ENCODE measurements at regions not wholly inside any gene's neighbourhood (a gene's known extent, or its start where the extent isn't known, plus 50 kb on each side); places are given as distances from the start of the nearest gene placed in this dataset.

DNA sequence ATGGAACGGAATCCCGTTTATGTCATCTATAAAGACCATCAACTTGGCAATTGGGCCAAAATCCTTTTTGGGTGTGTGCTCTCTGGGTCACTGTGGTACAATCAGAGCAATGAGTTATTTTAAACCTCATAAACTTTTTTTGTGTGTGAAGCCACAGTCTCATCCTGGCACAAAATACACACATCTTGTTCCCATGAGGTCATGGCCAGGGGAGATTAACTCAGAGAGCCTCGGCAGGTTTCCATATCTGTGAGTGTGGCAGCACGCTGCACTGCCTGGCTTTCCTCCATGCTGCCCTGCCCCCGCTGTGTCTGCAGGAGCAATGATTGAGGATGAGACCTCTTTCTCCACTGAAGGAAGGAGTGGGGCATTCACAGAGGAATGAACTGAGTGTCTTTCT, 54.0 kb upstream of the DLG1 start:
- no peak for TF ChIP-seq POLR2A (IDR thresholded peaks at IDR 0.05; ENCODE audit: low read depth, low read length)
- TF ChIP-seq MYC (IDR thresholded peaks at IDR 0.05; ENCODE audit: low read depth, low read length): no peak
- no peak for TF ChIP-seq JUN (IDR thresholded peaks at IDR 0.05; ENCODE audit: borderline replicate concordance, insufficient read depth, insufficient read length, low read depth)
- TF ChIP-seq FOS (IDR thresholded peaks at IDR 0.05; ENCODE audit: borderline replicate concordance, insufficient read depth, low read length): no peak
- no peak for TF ChIP-seq POLR2AphosphoS5 (IDR thresholded peaks at IDR 0.05; ENCODE audit: insufficient read depth, low read depth, low read length)
- TF ChIP-seq, protein P1, sequence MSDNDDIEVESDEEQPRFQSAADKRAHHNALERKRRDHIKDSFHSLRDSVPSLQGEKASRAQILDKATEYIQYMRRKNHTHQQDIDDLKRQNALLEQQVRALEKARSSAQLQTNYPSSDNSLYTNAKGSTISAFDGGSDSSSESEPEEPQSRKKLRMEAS (IDR thresholded peaks at IDR 0.05; ENCODE audit: insufficient read depth, insufficient read length): no peak
- no peak for TF ChIP-seq CTCF (IDR thresholded peaks at IDR 0.05; ENCODE audit: extremely low read depth in 1 of 2, insufficient read depth in 1 of 2, low read depth in 1 of 2, low read length in 2 of 2)
- no peak for TF ChIP-seq EZH2 (IDR thresholded peaks at IDR 0.05; ENCODE audit: borderline replicate concordance, low read depth, low read length, severe bottlenecking)
- H3K9me1 ChIP-seq (replicated peaks; ENCODE audit: control insufficient read depth, extremely low read depth, insufficient read depth, low read length): no peaks in the 10 kb centered on the region
- BruUV-seq (replicated peaks): no TSS peak
- H3K36me3 ChIP-seq (ENCODE audit: control insufficient read depth in 2 of 2, extremely low read depth in 1 of 2, insufficient read depth in 2 of 2, low read length in 2 of 2): no peaks in the 10 kb centered on the region
- H3K27me3 ChIP-seq (ENCODE audit: control insufficient read depth in 2 of 2, insufficient read depth in 2 of 2, low read length in 2 of 2): peaks cover 0 to 6% of the 10 kb centered on the region in 2 experiments
- dilution Hi-C loops (cut with MboI; ENCODE audit: extremely low pct_ligation_motif_present, low sequenced_read_pairs) (no loop called here), intact Hi-C loops (cut with micrococcal nuclease) (no loop called here)
- H3K9me3 ChIP-seq (replicated peaks; ENCODE audit: control insufficient read depth, insufficient read depth, low read length): no peaks in the 10 kb centered on the region
- no peak overlapping the region for H3K27ac ChIP-seq (ENCODE audit: insufficient read depth, low read depth, low read length)
- DNase-seq (ENCODE audit: low read depth, low spot score): no peak
- H3K4me3 ChIP-seq (replicated peaks in 1 of 3; ENCODE audit: insufficient read depth in 1 of 3, low read depth in 1 of 3, low read length in 3 of 3): no peak overlapping the region
- H3K79me2 ChIP-seq (ENCODE audit: control insufficient read depth, insufficient read depth, low read length): no peaks in the 10 kb centered on the region
- ChIA-PET POLR2A (no interaction called here), CTCF (no interaction called here)
- no peak overlapping the region for H3K4me2 ChIP-seq (ENCODE audit: insufficient read depth, low read length)
- H4K20me1 ChIP-seq (replicated peaks; ENCODE audit: control insufficient read depth, extremely low read depth, insufficient read depth, low read length): no peaks in the 10 kb centered on the region
- no peaks in the 10 kb centered on the region for H3K4me1 ChIP-seq (ENCODE audit: control insufficient read depth, extremely low read depth, insufficient read depth, low read length)
- no peak overlapping the region for H3K9ac ChIP-seq (replicated peaks; ENCODE audit: extremely low read depth, insufficient read depth, low read length)
- no peak for FAIRE-seq
- H2AFZ ChIP-seq (ENCODE audit: low read depth, low read length): no peak overlapping the region

All from endothelial cell of umbilical vein (primary cell).